NCI-H2107 treated with DMSO at 0.1 percent for 48 hours (cell line): ENCODE measurements at regions not wholly inside any gene's neighbourhood (a gene's known extent, or its start where the extent isn't known, plus 50 kb on each side); places are given as distances from the start of the nearest gene placed in this dataset.

ENCODE experiments used
- DNase-seq: peaks from one replicate; lab custom pipeline; 2025; ENCODE audit not compliant: unreplicated experiment; lab: John Stamatoyannopoulos, UW

- DNase-seq, result no peak
Measured at GRCh38 chr14:26021759-26022158, 576.1 kb downstream of the NOVA1 start.

DNA sequence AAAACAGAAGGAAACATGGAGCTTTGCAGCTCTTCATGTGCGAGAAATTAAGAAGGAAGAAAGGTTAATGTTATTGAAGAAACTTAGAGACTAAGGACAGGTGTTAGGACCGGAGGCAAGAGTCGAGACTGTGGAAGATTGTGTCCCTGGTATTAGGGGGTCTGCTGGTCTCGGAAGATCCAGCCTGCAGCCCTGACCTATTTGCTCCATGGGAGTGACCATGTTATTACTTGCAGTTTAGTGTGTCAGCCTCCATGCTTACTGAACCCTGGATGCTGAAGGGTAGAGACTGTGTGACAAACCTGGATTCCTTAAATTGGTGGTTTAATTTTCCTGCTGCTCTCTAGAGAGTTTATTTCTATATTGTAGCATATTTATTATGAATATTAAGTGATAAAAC, 580.6 kb downstream of the NOVA1 start:
- DNase-seq, result no peak

DNA sequence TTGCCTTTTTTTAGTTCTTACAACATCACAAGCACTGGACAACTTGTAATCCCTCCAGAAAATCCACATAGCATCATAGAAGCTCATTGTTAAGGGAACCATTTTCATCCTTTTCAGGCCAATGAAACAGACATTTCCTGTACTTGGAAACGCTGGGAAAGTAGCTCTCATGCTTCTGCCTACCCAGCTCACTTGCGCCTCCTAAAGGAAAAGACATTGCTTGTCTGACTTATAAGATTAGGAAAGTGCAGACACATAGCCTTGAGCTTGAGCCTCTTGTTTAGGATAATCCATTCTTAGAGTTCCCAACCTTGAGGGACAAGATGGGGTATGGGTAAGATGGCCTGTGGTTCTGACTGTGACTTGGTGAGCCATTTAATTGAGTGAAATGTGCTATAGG, 589.5 kb downstream of the NOVA1 start:
- DNase-seq, result no peak

DNA sequence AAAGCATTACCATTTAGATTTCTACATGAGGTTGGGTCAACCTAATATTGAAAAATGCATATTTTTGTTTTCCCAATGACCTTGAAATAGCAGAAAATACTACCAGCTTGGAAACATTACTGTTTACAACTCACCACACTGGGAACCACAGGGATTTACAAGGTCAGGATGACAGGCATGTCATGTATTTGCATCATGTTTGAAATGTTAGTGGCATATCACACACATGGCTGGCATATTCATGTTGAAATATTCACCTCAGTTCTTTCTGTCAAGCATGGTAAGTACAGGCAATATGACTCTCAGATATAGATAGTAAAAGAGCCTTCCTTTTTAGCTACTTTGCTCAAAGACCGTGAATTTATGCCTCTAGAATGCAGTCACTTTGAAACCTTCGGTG, 593.5 kb downstream of the NOVA1 start:
- DNase-seq, result no peak

DNA sequence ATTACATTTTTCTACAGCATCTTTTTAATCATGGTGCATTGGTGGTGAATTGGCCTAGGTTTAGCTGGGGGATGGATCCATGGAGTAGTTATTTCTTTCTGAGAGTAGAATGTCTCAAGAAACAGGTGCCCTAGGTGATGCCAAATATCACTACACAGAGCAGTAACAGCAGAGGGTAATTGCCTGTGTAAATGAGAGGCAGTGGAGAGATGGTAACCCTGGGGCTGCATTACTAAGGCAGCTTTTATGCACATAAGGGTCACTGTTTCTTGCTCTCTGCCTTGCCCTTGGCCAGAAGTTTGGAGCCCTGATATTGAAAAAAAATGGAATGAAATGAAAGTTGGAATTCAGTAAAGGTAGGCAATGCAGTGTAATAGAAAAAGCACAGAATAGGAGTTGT, 604.0 kb downstream of the NOVA1 start:
- DNase-seq, result no peak

GRCh38 chr14:25988536-25988935, 609.3 kb downstream of the NOVA1 start:
- no peak for DNase-seq

DNA sequence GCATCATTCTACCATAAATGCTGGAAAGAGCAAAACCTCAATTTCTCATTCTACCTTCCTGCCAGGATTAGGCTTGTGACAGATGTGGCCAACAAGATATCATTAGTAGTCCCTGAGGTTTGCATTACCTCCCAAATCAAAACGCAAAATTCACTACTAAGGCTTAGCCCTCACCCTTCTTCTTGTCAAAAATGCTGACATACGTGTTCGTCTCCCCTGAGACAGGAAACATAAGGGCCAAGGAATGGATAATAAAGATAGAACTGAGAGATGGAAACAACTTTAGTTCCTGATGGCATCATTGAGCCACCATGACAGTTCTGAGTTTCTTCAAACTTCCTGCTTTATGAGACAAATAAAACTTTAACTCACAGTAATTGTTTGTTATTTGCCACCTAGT, 642.1 kb downstream of the NOVA1 start:
- DNase-seq, result no peak

GRCh38 chr14:25953532-25954139, 644.2 kb downstream of the NOVA1 start:
- no peak for DNase-seq

DNA sequence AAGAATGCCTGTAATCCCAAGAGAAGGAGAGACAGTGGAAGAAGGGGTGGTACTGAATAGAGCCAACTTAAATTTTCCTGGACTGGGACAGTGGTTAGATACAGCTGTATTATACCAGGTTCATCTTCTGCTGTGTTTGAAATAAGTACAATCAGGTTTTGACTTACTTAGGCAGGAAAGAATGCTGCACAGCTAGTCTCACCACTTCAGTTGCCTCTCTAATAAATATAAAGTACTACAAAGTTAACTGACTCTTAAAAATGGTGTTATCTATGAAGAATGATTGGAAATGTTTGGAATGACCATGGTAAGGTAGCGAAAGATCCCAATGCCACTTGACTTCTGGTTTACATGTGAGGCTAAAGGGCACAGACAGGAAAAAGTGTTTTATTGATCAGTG, 652.1 kb downstream of the NOVA1 start:
- no peak for DNase-seq

DNA sequence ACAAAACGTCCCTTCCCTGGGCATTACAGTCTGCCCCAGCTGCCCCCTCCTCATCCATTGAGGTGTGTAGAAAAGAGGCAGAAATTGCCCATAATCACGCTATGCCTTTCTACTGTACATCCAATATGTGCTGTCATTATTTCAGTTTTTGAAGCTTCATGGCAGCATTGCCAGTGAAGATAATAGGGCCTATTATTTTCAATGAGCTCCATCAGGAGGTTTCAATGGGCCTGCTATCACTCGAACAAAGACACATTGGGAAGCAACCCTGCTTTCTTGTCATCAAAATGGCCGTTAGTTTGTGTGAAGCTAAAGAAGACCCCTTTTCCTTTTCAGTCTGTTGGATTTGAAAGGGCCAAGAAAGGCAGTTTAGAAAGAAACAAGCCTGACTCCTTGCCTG, 653.8 kb downstream of the NOVA1 start:
- DNase-seq, result no peak

GRCh38 chr14:25943329-25943728, 654.5 kb downstream of the NOVA1 start:
- no peak for DNase-seq

DNA sequence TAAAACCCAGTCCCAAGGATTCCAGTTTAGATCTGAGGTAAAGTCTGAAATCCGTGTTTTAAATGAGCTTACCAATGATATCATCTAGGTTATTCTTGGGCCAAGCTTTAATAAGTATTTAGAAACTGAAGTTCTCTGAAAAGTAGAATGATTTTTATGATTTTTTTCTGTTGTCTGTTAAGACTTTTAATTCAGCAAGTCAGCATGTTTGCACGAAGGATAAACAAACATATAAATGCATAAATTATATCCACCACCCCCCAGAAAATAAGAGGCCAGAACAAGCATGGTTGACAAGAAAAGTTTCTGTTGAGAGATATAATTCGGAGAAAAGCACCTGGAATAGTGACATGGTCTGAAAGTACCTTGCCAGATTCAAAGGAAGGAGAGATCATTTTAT, 655.7 kb downstream of the NOVA1 start:
- DNase-seq, result no peak

DNA sequence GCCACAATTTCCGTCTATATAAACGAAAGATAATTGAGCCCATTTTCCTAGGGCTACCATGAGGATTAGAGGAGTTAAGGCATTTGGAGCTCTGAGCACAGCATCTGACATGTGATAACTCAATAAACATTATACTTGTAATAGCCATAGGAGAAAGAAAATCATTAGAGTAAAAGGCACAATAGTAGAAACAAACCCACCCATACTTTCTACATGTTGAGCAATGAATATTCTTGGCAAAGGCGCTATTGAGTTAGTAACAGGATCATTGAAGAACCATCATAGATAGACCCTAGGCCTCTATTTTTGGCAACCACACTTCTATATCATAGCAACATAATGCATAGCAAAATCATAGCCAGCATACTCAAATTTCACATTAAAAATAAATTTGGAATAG, 664.1 kb downstream of the NOVA1 start:
- no peak for DNase-seq

DNA sequence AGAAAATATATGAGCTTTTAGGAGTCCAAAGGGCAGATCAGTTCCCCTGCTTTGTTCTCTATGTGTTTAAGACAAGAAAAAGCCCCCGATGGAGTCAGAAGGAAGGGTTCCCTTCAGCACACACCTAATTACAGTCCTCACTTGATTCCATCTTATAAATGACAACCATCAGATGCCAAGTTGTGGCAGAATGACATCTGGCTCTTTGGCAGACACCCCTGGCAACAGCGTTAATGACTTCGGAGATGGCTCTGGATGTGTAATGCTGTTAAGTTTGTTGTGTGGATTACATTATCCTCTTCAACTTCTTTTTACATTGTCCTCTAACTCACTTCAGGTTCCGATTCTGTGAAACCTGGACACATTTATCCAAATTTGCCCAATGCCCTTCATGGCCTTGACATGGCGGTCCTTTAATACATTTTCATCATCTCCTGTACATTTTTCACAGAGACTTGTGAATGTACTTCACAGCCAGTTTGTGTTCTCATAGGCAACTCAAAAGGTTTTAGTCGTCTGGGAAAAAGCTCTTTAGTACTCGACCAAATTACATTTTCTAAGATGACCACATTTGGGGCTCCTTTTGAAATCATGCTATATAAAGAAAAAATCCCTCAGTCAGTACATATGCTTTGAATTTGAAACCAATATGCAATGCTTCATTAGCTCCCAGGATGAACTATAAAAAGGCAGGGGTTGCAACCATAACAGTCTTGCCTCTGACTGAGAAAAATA, 667.8 kb downstream of the NOVA1 start:
- no peak for DNase-seq

GRCh38 chr14:25911831-25912230, 686.0 kb downstream of the NOVA1 start:
- DNase-seq, result no peak

DNA sequence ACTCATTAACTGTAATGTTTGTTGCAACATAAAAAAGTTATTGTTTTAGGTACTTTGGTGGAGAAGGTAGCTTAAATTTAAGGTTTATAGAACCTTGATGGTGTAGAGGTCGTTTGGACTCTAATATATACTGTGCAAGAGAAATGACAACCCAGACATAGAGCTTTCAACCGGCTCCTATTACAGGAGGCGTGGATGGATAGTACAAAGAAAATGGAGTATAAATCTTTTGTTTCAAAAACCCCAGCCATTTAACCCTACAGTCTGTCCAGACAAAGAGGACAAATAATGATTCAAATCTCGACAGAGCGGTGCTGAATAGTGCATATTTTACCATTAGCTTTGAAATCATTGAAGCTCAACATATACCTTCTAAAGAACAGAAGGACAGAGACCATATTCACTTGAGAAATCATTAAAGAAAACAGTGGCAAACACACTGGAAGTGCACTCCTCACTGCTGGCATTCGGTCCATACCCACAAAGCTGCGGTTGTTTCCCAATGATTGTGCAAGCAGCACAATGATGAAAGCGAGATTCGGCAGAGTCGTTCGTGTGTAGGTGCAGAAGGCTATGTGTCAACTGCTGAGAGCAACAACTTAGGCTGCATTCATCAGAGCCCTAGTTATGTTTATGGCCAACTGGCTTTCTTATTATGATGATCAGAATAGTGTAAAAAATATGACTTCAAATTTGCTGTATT, 688.6 kb downstream of the NOVA1 start:
- no peak for DNase-seq

DNA sequence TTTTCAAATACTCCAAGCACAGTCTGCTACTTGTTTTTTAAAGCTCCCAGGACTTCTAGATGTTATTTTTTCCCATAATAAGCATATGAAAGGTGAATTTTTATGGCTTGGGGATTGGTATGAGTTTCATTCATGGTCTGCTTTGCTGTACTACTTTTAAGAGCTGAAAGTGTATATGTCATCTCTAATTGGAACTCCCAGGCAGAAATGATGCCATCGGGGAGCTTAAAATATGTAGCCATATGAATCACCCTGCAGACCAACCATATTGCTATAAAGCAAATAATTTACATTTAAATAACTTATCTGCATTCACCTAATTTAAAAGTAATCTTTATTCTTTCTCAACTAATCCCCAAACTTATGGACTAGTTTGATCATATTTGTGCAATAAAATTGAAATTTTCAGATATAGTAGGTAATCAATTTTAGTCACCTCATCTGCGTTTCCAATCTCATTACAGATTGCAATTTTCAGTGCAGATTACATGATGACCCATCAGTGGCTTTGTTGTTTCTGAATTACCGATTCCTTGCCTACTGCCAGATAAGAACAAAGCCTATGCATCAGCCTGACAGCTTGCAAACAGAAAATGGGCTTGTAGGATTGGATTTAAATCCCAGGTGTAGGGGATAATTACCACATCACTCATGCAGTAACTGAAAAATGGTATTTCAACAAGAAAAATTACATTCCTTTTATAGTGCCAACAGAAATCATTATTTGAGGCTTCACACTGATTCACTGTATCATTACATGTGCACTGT, 689.4 kb downstream of the NOVA1 start:
- DNase-seq, result no peak

- no peak for DNase-seq
Measured at GRCh38 chr14:25904446-25904845, 693.4 kb downstream of the NOVA1 start.

- no peak for DNase-seq
Measured at GRCh38 chr14:25899197-25899596, 698.6 kb downstream of the NOVA1 start.

DNA sequence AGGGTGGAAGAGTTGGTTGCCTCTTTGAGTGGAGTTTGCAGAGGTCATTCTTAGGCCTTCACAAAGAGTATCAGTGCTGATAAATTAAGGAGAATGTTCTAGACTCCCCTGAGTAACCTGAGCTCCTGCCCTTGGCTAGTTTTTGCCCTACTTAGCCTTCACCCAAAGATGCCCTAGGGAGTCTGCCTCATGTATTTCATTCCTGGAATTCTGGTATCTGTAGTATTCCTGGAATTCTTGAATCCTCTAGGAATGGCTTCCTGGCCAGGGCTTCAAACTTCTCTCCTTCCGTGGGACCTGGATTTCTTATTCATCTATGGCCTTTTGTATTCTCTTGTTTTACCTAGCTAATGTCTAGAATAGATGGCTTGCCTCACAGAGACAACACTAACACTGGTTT, 701.1 kb downstream of the NOVA1 start:
- DNase-seq, result no peak

DNA sequence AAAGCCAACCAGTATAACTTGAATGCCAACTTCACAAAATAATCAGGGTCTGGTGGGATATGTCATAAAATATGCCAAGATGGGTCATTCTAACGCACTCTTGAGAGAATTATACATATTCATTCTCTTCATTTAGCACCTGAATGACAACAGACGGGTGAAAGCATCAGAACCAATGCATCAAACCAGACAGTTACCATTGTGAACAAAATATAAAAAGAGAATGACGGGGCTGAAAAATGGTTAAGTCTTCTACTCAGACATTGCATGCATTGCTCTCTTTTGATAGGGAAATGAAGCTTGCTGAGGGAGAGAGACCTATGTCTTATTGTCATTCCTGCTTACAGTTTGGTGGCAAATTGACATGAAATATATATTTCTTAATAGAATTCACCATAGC, 702.1 kb downstream of the NOVA1 start:
- no peak for DNase-seq
